H1 (cell line): ENCODE measurements at regions not wholly inside any gene's neighbourhood (a gene's known extent, or its start where the extent isn't known, plus 50 kb on each side); places are given as distances from the start of the nearest gene placed in this dataset.
A peak's percentile ranks its signal among the peaks of the same experiment; 100 is the strongest.

Experiments used
- ASH2L ChIP-seq: fragments of 200-600, 300-600 bp; sonication (generic); IDR thresholded peaks from one replicate; pipeline ENCODE4 v1.7.1; 2017; ENCODE audit warnings: low read length
- BACH1 ChIP-seq: IDR thresholded peaks from 2 replicates; pipeline ENCODE4 v1.6.1; 2012; ENCODE audit warnings: low read length, improper control_type of control experiment
- BCL11A ChIP-seq, 2 experiments: IDR thresholded peaks; one replicate each; pipeline ENCODE4 v1.6.1; 2011; ENCODE audit warnings: low read depth in 2 of 2, low read length in 2 of 2, mild to moderate bottlenecking in 2 of 2
- CBX8 ChIP-seq: fragments of 300-800, 300-1000 bp; sonication (generic); IDR thresholded peaks from 2 replicates; pipeline ENCODE4 v1.7.1; 2016; ENCODE audit warnings: low read depth, low read length, borderline replicate concordance
- CEBPB ChIP-seq: IDR thresholded peaks from 2 replicates; pipeline ENCODE4 v1.6.1; 2012; ENCODE audit warnings: low read depth, low read length
- CHD2 ChIP-seq: IDR thresholded peaks from 2 replicates; pipeline ENCODE4 v1.6.1; 2012; ENCODE audit warnings: low read length, improper control_type of control experiment
- CTBP2 ChIP-seq: IDR thresholded peaks from 2 replicates; pipeline ENCODE4 v1.7.0; 2011; ENCODE audit warnings: borderline replicate concordance, mild to moderate bottlenecking, moderate library complexity, mixed read lengths, low read length; ENCODE audit not compliant: insufficient read depth, insufficient read length
- EGR1 ChIP-seq: IDR thresholded peaks from 2 replicates; pipeline ENCODE4 v1.6.1; 2011; ENCODE audit warnings: low read depth, low read length, borderline replicate concordance
- EZH2 ChIP-seq: fragments of 200-600 bp; sonication (generic); IDR thresholded peaks from 2 replicates; pipeline ENCODE4 v1.7.1; 2012; ENCODE audit warnings: low read depth, mild to moderate bottlenecking, moderate library complexity, low read length, inconsistent platforms; ENCODE audit not compliant: severe bottlenecking
- HDAC2 ChIP-seq, 2 experiments: fragments of 300-600 bp in 1 of 2; sonication (generic) in 1 of 2; IDR thresholded peaks; 2 replicates each; pipeline ENCODE4 v1.6.1; 2011 to 2012; ENCODE audit warnings: low read depth in 2 of 2, low read length in 2 of 2, mild to moderate bottlenecking in 2 of 2, moderate library complexity in 2 of 2, borderline replicate concordance in 1 of 2, inconsistent platforms in 1 of 2
- JUND ChIP-seq: IDR thresholded peaks from 2 replicates; pipeline ENCODE4 v1.6.1; 2011; ENCODE audit warnings: mild to moderate bottlenecking, improper control_type of control experiment, low read length
- KDM4A ChIP-seq: IDR thresholded peaks from one replicate; pipeline ENCODE4 v1.7.1; 2012; ENCODE audit warnings: low read depth, mild to moderate bottlenecking, moderate library complexity, low read length, inconsistent platforms; ENCODE audit not compliant: severe bottlenecking
- NRF1 ChIP-seq: IDR thresholded peaks from 2 replicates; pipeline ENCODE4 v1.6.1; 2011; ENCODE audit warnings: mild to moderate bottlenecking, low read depth, low read length, improper control_type of control experiment
- POU5F1 ChIP-seq: IDR thresholded peaks from 2 replicates; pipeline ENCODE4 v1.6.1; 2011; ENCODE audit warnings: low read depth, mild to moderate bottlenecking, low read length, moderate library complexity
- RBBP5 ChIP-seq: IDR thresholded peaks from 2 replicates; pipeline ENCODE4 v1.7.1; 2012; ENCODE audit warnings: low read depth, mild to moderate bottlenecking, inconsistent platforms, low read length, moderate library complexity, borderline replicate concordance
- SIN3A ChIP-seq, 2 experiments: IDR thresholded peaks in 1 of 2; conservative IDR thresholded peaks in 1 of 2; 2 replicates each; pipeline ENCODE4 v1.6.1; 2011 to 2012; ENCODE audit warnings: low read length in 2 of 2, improper control_type of control experiment in 1 of 2, low read depth in 1 of 2, mild to moderate bottlenecking in 1 of 2
- SIX5 ChIP-seq: IDR thresholded peaks from 2 replicates; pipeline ENCODE4 v1.6.1; 2011; ENCODE audit warnings: mild to moderate bottlenecking, low read depth, low read length
- SRF ChIP-seq: IDR thresholded peaks from 2 replicates; pipeline ENCODE4 v1.6.1; 2011; ENCODE audit warnings: mild to moderate bottlenecking, low read depth, low read length, moderate library complexity
- SUZ12 ChIP-seq: fragments of 200-600 bp; sonication (generic); IDR thresholded peaks from 2 replicates; pipeline ENCODE4 v1.6.1; 2012; ENCODE audit warnings: mild to moderate bottlenecking, inconsistent platforms, low read length, moderate library complexity, mixed read lengths
- TBP ChIP-seq: IDR thresholded peaks from 2 replicates; pipeline ENCODE4 v1.6.1; 2011; ENCODE audit warnings: low read depth, low read length, improper control_type of control experiment
- YY1 ChIP-seq: IDR thresholded peaks from 2 replicates; pipeline ENCODE4 v1.6.1; 2011; ENCODE audit warnings: low read depth, mild to moderate bottlenecking, low read length
- ZNF274 ChIP-seq: IDR thresholded peaks from 2 replicates; pipeline ENCODE4 v1.7.0; 2012; ENCODE audit warnings: low read length, borderline replicate concordance; ENCODE audit errors: extremely low read depth
- TF ChIP-seq, protein P1 (sequence below): IDR thresholded peaks from 2 replicates; pipeline ENCODE4 v1.6.1; 2011; ENCODE audit warnings: low read depth, mild to moderate bottlenecking, low read length; ENCODE audit not compliant: insufficient read depth
- TF ChIP-seq, protein P2 (sequence below): IDR thresholded peaks from 2 replicates; pipeline ENCODE4 v1.6.1; 2012; ENCODE audit warnings: low read length, inconsistent platforms

DNA sequence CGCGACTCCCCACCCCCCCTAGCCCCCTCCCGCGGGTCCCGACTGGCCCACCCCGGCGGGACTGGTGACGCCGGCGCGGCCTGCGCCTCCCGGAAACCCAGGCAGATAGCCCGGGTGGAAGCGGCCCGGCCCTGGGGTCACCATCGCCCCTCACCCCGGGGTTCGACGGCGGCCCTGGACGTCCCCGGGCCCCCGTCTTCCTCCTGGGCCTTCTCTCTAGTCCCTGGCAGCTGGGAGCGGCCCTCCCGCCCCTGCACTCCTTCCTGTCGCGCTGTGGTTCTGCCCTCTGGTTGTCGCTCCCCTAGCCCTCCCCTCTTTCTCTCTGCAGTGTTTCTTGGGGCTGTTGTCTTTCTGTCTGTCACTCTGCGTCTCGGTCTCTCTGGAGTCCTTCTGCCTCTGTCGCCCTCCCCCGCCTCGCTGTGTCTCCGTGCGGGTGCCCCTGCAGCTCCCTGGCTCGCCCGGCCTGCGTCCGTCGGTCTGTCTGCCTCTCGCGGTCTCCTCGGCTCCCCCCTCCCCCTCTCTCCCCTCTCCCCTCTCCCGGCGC is 90.5 kb upstream of the PAX2 start (continued):
- TF ChIP-seq CTBP2 (no peak), TBP (no peak), KDM4A (peak; percentile 77), JUND (no peak), CBX8 (no peak), ZNF274 (no peak), BCL11A (IDR thresholded peaks at IDR 0.05; ENCODE audit: low read depth in 2 of 2, low read length in 2 of 2) (no peak), POU5F1 (no peak), SIN3A (conservative IDR thresholded peaks at IDR 0.05 in 1 of 2, IDR thresholded peaks at IDR 0.05 in 1 of 2; ENCODE audit: low read depth in 1 of 2, low read length in 2 of 2) (no peak), HDAC2 (IDR thresholded peaks at IDR 0.05; ENCODE audit: borderline replicate concordance in 1 of 2, low read depth in 2 of 2, low read length in 2 of 2) (no peak), SUZ12 (peak; percentile 5; the same call in 1 of the 2 replicates), SRF (no peak), SIX5 (no peak), CEBPB (no peak), RBBP5 (0 out of 2 replicates have a peak, but pooled peaks have one; percentile 75), CHD2 (0 out of 2 replicates have a peak, but pooled peaks have one; percentile 19), EGR1 (0 out of 2 replicates have a peak, but pooled peaks have one; percentile 22), YY1 (no peak), BACH1 (no peak), EZH2 (no peak), NRF1 (no peak), ASH2L (peak; percentile 31)
- TF ChIP-seq, protein P1, sequence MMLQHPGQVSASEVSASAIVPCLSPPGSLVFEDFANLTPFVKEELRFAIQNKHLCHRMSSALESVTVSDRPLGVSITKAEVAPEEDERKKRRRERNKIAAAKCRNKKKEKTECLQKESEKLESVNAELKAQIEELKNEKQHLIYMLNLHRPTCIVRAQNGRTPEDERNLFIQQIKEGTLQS: no peak
- TF ChIP-seq, protein P2, sequence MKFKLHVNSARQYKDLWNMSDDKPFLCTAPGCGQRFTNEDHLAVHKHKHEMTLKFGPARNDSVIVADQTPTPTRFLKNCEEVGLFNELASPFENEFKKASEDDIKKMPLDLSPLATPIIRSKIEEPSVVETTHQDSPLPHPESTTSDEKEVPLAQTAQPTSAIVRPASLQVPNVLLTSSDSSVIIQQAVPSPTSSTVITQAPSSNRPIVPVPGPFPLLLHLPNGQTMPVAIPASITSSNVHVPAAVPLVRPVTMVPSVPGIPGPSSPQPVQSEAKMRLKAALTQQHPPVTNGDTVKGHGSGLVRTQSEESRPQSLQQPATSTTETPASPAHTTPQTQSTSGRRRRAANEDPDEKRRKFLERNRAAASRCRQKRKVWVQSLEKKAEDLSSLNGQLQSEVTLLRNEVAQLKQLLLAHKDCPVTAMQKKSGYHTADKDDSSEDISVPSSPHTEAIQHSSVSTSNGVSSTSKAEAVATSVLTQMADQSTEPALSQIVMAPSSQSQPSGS: no peak
